Tibial nerve (tissue), 4 donors: ENCODE measurements at regions not wholly inside any gene's neighbourhood (a gene's known extent, or its start where the extent isn't known, plus 50 kb on each side); places are given as distances from the start of the nearest gene placed in this dataset.

Source experiments
- EP300 ChIP-seq, 2 donors: sonication (generic); formaldehyde crosslinking; IDR thresholded peaks; one replicate each; pipeline ENCODE4 v1.6.1; 2017; ENCODE audit warnings: antibody characterized with exemption in 2 of 2, mild to moderate bottlenecking in 1 of 2
- POLR2A ChIP-seq, 2 donors: fragments of 450-650 bp; IDR thresholded peaks; one replicate each; pipeline ENCODE4 v1.6.1; 2017; ENCODE audit warnings: antibody characterized with exemption in 2 of 2, mild to moderate bottlenecking in 2 of 2, moderate library complexity in 2 of 2
- TF ChIP-seq, protein P1 (sequence below), 5 experiments: fragments of 200-600 bp in 3 of 5; fragments of 450-650 bp in 2 of 5; sonication (generic) in 3 of 5; IDR thresholded peaks; one replicate each; pipeline ENCODE4 v1.5.1; 2016 to 2019; ENCODE audit warnings: antibody characterized with exemption in 5 of 5, mild to moderate bottlenecking in 3 of 5, moderate library complexity in 2 of 5

DNA sequence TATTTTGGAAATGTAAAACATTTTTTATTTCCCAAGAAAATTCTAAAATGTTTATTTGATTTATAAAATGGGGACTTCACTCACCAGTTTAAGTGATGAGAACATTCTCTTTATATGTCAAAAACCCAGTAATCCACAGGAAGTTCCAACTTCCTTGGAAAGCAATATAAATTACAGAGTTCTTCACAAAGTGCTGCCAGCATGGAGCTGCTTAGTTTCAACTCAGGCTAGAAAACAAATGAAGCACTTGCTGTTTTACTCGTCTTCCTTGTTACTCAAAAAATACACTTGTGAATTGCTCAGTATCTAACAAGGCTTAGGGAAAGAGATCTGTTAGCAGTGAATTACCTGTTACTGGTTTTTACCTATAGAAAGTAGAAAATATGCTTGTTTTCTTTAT is 942.7 kb upstream of the MDGA2 start:
- no peak for TF ChIP-seq POLR2A (IDR thresholded peaks at IDR 0.05)
- TF ChIP-seq, protein P1, sequence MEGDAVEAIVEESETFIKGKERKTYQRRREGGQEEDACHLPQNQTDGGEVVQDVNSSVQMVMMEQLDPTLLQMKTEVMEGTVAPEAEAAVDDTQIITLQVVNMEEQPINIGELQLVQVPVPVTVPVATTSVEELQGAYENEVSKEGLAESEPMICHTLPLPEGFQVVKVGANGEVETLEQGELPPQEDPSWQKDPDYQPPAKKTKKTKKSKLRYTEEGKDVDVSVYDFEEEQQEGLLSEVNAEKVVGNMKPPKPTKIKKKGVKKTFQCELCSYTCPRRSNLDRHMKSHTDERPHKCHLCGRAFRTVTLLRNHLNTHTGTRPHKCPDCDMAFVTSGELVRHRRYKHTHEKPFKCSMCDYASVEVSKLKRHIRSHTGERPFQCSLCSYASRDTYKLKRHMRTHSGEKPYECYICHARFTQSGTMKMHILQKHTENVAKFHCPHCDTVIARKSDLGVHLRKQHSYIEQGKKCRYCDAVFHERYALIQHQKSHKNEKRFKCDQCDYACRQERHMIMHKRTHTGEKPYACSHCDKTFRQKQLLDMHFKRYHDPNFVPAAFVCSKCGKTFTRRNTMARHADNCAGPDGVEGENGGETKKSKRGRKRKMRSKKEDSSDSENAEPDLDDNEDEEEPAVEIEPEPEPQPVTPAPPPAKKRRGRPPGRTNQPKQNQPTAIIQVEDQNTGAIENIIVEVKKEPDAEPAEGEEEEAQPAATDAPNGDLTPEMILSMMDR (IDR thresholded peaks at IDR 0.05): no peak
- no peak for TF ChIP-seq EP300 (IDR thresholded peaks at IDR 0.05)
